HUES48 (cell line): ENCODE measurements at regions not wholly inside any gene's neighbourhood (a gene's known extent, or its start where the extent isn't known, plus 50 kb on each side); places are given as distances from the start of the nearest gene placed in this dataset.

ENCODE experiments used
- H3K27ac ChIP-seq: one replicate; pipeline ENCODE4 v1.7.0; 2013; ENCODE audit warnings: low read depth, low read length, inconsistent platforms
- H3K27me3 ChIP-seq: 2 replicates; pipeline ENCODE4 v1.6.1; 2013; ENCODE audit warnings: mild to moderate bottlenecking, low read length; ENCODE audit not compliant: control insufficient read depth, insufficient read depth
- H3K36me3 ChIP-seq: 2 replicates; pipeline ENCODE4 v1.6.1; 2013; ENCODE audit warnings: low read length; ENCODE audit not compliant: control insufficient read depth, insufficient read depth
- H3K4me1 ChIP-seq: 2 replicates; pipeline ENCODE4 v1.6.1; 2013; ENCODE audit warnings: mild to moderate bottlenecking, low read length; ENCODE audit not compliant: control insufficient read depth, insufficient read depth
- H3K4me3 ChIP-seq: 2 replicates; pipeline ENCODE4 v1.5.1; 2013; ENCODE audit warnings: mild to moderate bottlenecking, low read depth, low read length
- H3K9ac ChIP-seq: 2 replicates; pipeline ENCODE4 v1.6.1; 2013; ENCODE audit warnings: mild to moderate bottlenecking, low read depth, low read length, moderate library complexity
- H3K9me3 ChIP-seq: 2 replicates; pipeline ENCODE4 v1.6.1; 2013; ENCODE audit warnings: low read length; ENCODE audit not compliant: control insufficient read depth, insufficient read depth

DNA sequence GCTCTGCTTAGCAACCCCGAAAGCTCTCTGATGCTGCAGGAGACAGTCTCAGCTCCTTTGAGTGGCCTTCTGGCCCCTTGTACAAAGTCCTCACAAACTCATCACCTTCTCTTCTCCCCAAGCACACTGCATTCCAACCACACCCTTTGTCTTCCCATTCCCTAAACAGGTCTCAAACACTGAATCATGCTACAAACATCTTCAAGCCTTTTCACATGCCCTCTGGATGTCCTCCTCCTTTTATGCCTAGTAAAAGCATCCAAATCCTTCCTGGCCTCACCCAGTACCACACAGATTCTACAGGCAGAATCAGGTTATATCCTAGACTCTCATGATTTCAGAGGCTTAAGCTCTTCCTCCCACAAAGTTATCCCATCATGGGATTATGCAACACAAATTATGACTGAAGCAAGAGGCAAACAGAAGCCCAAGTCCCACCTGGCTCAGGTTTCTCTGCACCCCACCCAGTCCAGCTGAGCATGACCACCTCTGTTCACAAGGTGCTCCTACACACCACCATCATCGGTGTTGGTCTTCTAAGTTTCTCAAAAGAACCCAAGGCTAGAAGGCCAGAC, 61.4 kb upstream of the PCED1B start:
- H3K9me3 ChIP-seq = no peaks in the 10 kb centered on the region
- H3K9ac ChIP-seq = no peak overlapping the region
- no peaks in the 10 kb centered on the region for H3K27me3 ChIP-seq
- no peak overlapping the region for H3K4me3 ChIP-seq
- H3K27ac ChIP-seq = no peak overlapping the region
- H3K36me3 ChIP-seq = no peaks in the 10 kb centered on the region
- no peaks in the 10 kb centered on the region for H3K4me1 ChIP-seq

GRCh38 chr12:47020211-47020821, 59.1 kb upstream of the PCED1B start:
- H3K9me3 ChIP-seq = no peaks in the 10 kb centered on the region
- H3K4me1 ChIP-seq = no peaks in the 10 kb centered on the region
- no peaks in the 10 kb centered on the region for H3K36me3 ChIP-seq
- no peak overlapping the region for H3K27ac ChIP-seq
- H3K4me3 ChIP-seq = no peak overlapping the region
- no peak overlapping the region for H3K9ac ChIP-seq
- H3K27me3 ChIP-seq = no peaks in the 10 kb centered on the region

DNA sequence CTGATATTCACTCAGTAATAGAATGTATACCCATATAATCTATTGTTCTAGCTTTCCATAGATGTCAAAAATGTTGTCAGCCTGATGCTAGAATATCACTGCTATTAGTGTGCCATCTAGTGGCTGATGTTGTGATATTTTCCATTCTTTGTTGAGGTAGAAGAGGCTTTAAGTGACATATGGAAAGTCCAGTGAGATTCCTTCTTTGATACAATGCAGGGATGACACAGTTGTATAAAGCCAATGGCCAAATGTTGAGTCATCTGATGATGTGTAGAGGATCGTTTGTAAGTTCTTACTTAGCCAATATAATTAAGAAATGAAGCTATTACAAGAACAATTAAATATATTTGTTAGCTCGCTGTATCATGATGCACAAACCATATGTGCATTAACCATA, 58.1 kb upstream of the PCED1B start:
- Histone ChIP-seq H3K9ac (no peak overlapping the region), H3K4me3 (no peak overlapping the region), H3K27me3 (no peaks in the 10 kb centered on the region), H3K36me3 (no peaks in the 10 kb centered on the region), H3K9me3 (no peaks in the 10 kb centered on the region), H3K27ac (no peak overlapping the region), H3K4me1 (no peaks in the 10 kb centered on the region)

DNA sequence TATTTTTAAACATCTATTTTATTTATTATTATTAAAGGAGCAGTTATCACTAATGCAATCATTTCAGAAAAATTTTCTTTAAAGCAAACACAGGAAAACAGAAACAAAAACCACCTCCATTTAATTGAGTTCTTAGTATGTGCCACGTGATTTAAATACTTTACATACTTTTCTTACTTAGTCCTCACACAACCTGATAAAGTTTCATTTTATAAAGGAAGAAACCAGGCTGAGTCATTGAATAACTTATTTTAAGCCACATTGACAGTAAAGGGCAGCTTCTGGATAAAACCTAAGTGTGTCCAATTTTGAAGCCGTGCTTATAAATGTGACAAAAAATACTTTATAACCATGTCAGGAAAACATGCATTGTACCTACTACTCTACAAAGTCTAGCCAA, 57.1 kb upstream of the PCED1B start:
- H3K36me3 ChIP-seq = no peaks in the 10 kb centered on the region
- no peak overlapping the region for H3K27ac ChIP-seq
- H3K9ac ChIP-seq = no peak overlapping the region
- H3K4me1 ChIP-seq = no peaks in the 10 kb centered on the region
- no peaks in the 10 kb centered on the region for H3K9me3 ChIP-seq
- no peaks in the 10 kb centered on the region for H3K27me3 ChIP-seq
- no peak overlapping the region for H3K4me3 ChIP-seq

DNA sequence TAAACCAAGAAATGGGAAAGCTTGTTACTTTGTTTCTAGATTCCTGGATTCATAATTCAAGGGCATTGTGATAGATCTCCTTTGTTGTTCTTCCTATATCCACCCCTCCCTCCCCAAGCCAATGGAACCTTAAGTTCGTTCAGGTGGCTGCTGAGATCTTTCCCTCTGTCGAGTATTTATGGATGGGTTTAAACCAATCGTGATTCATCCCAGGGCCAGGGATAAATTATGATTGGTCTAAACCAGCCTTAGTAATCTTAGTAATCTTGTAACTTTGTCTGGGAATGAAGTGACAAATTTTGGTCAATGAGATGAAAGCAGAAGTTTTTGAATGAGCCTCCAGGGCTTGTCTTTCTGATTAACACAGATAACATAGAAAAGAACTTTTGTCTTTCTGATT, 56.1 kb upstream of the PCED1B start:
- Histone ChIP-seq H3K4me1 (no peaks in the 10 kb centered on the region), H3K9me3 (no peaks in the 10 kb centered on the region), H3K27me3 (no peaks in the 10 kb centered on the region), H3K4me3 (no peak overlapping the region), H3K27ac (no peak overlapping the region), H3K36me3 (no peaks in the 10 kb centered on the region), H3K9ac (no peak overlapping the region)

- no peak overlapping the region for H3K4me3 ChIP-seq
- no peaks in the 10 kb centered on the region for H3K9me3 ChIP-seq
- no peak overlapping the region for H3K9ac ChIP-seq
- H3K36me3 ChIP-seq = no peaks in the 10 kb centered on the region
- H3K27ac ChIP-seq = no peak overlapping the region
- no peaks in the 10 kb centered on the region for H3K27me3 ChIP-seq
- H3K4me1 ChIP-seq = no peaks in the 10 kb centered on the region
Observed at GRCh38 chr12:47023953-47024352, 55.5 kb upstream of the PCED1B start.

DNA sequence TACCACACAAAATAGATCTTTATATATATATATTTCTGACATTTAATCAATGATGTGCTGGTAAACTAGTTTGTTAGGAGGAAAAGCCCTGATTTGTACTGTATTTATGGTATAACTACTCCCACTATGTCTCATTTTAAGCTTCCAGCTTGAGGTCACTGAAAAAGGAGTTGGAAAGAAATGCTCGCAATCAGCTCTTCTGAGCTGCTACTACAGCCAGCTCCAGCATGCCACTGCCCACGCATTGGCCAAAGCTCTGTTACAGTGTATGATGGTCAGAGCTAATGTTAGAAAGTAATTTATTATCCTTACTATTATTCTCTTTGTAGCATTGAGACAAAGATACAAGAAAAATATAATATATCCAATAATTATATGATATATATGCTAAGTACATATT, 55.0 kb upstream of the PCED1B start:
- H3K4me1 ChIP-seq = no peaks in the 10 kb centered on the region
- no peak overlapping the region for H3K9ac ChIP-seq
- no peaks in the 10 kb centered on the region for H3K9me3 ChIP-seq
- H3K36me3 ChIP-seq = no peaks in the 10 kb centered on the region
- H3K4me3 ChIP-seq = no peak overlapping the region
- no peak overlapping the region for H3K27ac ChIP-seq
- H3K27me3 ChIP-seq = no peaks in the 10 kb centered on the region

GRCh38 chr12:47025349-47025748, 54.1 kb upstream of the PCED1B start:
- H3K4me1 ChIP-seq = no peaks in the 10 kb centered on the region
- no peak overlapping the region for H3K9ac ChIP-seq
- no peaks in the 10 kb centered on the region for H3K36me3 ChIP-seq
- no peak overlapping the region for H3K27ac ChIP-seq
- no peak overlapping the region for H3K4me3 ChIP-seq
- no peaks in the 10 kb centered on the region for H3K9me3 ChIP-seq
- H3K27me3 ChIP-seq = no peaks in the 10 kb centered on the region

- Histone ChIP-seq H3K36me3 (no peaks in the 10 kb centered on the region), H3K27me3 (no peaks in the 10 kb centered on the region), H3K9me3 (no peaks in the 10 kb centered on the region), H3K27ac (no peak overlapping the region), H3K4me1 (no peaks in the 10 kb centered on the region), H3K9ac (no peak overlapping the region), H3K4me3 (no peak overlapping the region)
Observed at GRCh38 chr12:47025798-47026197, 53.6 kb upstream of the PCED1B start.

DNA sequence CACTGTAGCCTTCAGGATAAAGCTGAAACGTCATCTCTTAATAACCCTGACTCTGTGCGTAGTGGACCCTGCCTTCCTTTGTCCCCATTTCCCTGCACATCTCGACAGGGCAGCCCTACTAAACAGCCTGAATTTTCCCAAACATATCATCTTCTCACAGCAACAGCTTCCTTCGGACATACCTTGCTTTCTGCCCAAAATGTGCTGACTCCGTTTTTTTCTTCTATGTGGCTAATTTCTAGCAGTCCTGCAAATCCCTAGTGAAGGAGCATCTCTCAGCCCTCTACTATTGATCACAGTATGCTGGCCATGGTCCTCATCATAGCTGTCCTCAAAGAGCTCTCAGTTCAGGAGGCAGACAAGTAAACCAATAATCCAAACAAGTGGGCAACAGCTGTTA, 53.1 kb upstream of the PCED1B start:
- Histone ChIP-seq H3K4me3 (no peak overlapping the region), H3K27me3 (no peaks in the 10 kb centered on the region)

More for the DNA sequence above, 53.1 kb upstream of the PCED1B start:
- Histone ChIP-seq H3K9me3 (no peaks in the 10 kb centered on the region), H3K27ac (no peak overlapping the region), H3K9ac (no peak overlapping the region), H3K4me1 (no peaks in the 10 kb centered on the region), H3K36me3 (no peaks in the 10 kb centered on the region)
